Panc1 (cell line): ENCODE measurements at regions not wholly inside any gene's neighbourhood (a gene's known extent, or its start where the extent isn't known, plus 50 kb on each side); places are given as distances from the start of the nearest gene placed in this dataset.
"Not testable (repeated sequence)": the region's sequence is repeated elsewhere in the genome, so short reads cannot be mapped to it uniquely, and the experiment has no call there.

Source experiments
- ATAC-seq: fragments of 200-7000 bp; cut with Tn5 transposase; 2 replicates; pipeline ENCODE4 v1.9.1; 2020; ENCODE audit warnings: mild to moderate bottlenecking, moderate library complexity
- BruUV-seq: library from RNA; stranded (reverse); fragments of 400-500 nt; replicated peaks from 2 replicates; lab custom pipeline; 2021; lab: Mats Ljungman, UMichigan
- CTCF ChIA-PET: fragments of 300-600 bp; sonication (Branson Sonifier 250); formaldehyde crosslinking; loops from one replicate; lab custom pipeline; 2022; ENCODE audit warnings: antibody characterized with exemption; lab: Charles Lee
- POLR2A ChIA-PET: fragments of 300-600 bp; sonication (Branson Sonifier 250); formaldehyde crosslinking; loops from one replicate; lab custom pipeline; 2022; ENCODE audit warnings: antibody characterized with exemption; lab: Charles Lee
- DNase-seq: peaks from one replicate; pipeline ENCODE4 v3.0.0-alpha.2; 2010; ENCODE audit warnings: low read depth, low spot score
- H3K27ac ChIP-seq: 2 replicates; pipeline ENCODE4 v1.5.1; 2011; ENCODE audit warnings: mild to moderate bottlenecking, low read length, inconsistent platforms
- H3K27me3 ChIP-seq: fragments of 200-500 bp; sonication (Bioruptor generic); 2 replicates; pipeline ENCODE4 v1.6.0; 2014; ENCODE audit warnings: low read length, inconsistent platforms; ENCODE audit not compliant: control insufficient read depth, insufficient read depth
- H3K36me3 ChIP-seq: fragments of 200-500 bp; sonication (Bioruptor generic); 2 replicates; pipeline ENCODE4 v1.5.1; 2014; ENCODE audit warnings: inconsistent platforms, mild to moderate bottlenecking, low read length, moderate library complexity; ENCODE audit not compliant: control insufficient read depth, insufficient read depth
- H3K4me1 ChIP-seq: 2 replicates; pipeline ENCODE4 v1.5.1; 2011; ENCODE audit warnings: inconsistent platforms, mild to moderate bottlenecking, low read length, moderate library complexity; ENCODE audit not compliant: control insufficient read depth, insufficient read depth
- H3K4me3 ChIP-seq, 2 experiments: 2 replicates each; pipeline ENCODE4 v1.5.1; 2011 to 2012; ENCODE audit warnings: low read depth in 2 of 2, low read length in 2 of 2, mild to moderate bottlenecking in 2 of 2, inconsistent platforms in 1 of 2, moderate library complexity in 1 of 2
- H3K9me3 ChIP-seq: fragments of 200-500 bp; sonication (Bioruptor generic); 2 replicates; pipeline ENCODE4 v1.5.1; 2014; ENCODE audit warnings: low read depth, mild to moderate bottlenecking, inconsistent platforms, low read length, moderate library complexity; ENCODE audit not compliant: control insufficient read depth, insufficient read depth
- CTCF ChIP-seq: fragments of 450-650 bp; IDR thresholded peaks from 2 replicates; pipeline ENCODE4 v1.5.1; 2017; ENCODE audit warnings: mild to moderate bottlenecking
- POLR2AphosphoS5 ChIP-seq: IDR thresholded peaks from 2 replicates; pipeline ENCODE4 v1.6.1; 2012; ENCODE audit warnings: mild to moderate bottlenecking, low read depth, low read length, moderate library complexity
- SIN3A ChIP-seq: IDR thresholded peaks from 2 replicates; pipeline ENCODE4 v1.6.1; 2012; ENCODE audit warnings: low read depth, mild to moderate bottlenecking, low read length, moderate library complexity, borderline replicate concordance; ENCODE audit not compliant: insufficient read depth
- TCF7L2 ChIP-seq: IDR thresholded peaks from 2 replicates; pipeline ENCODE4 v1.6.1; 2011; ENCODE audit warnings: mild to moderate bottlenecking, low read depth, low read length, inconsistent platforms
- in situ Hi-C: cut with HindIII; loops from 2 replicates; pipeline ENCODE4 v1.10.0; 2016; ENCODE audit warnings: low sequenced_read_pairs, low pct_unique_long_range_greater_than_20kb
- intact Hi-C: fragments of 100-400 bp; cut with micrococcal nuclease; formaldehyde crosslinking; loops from one replicate; pipeline ENCODE4 v1.10.0; 2022; ENCODE audit not compliant: unreplicated experiment
- TF ChIP-seq, protein P1 (sequence below), 2 experiments: IDR thresholded peaks; 2 replicates each; pipeline ENCODE4 v1.6.1; 2011 to 2012; ENCODE audit warnings: low read depth in 2 of 2, control low read depth in 1 of 2, low read length in 1 of 2, mild to moderate bottlenecking in 1 of 2, moderate library complexity in 1 of 2; ENCODE audit not compliant: insufficient read depth in 1 of 2

DNA sequence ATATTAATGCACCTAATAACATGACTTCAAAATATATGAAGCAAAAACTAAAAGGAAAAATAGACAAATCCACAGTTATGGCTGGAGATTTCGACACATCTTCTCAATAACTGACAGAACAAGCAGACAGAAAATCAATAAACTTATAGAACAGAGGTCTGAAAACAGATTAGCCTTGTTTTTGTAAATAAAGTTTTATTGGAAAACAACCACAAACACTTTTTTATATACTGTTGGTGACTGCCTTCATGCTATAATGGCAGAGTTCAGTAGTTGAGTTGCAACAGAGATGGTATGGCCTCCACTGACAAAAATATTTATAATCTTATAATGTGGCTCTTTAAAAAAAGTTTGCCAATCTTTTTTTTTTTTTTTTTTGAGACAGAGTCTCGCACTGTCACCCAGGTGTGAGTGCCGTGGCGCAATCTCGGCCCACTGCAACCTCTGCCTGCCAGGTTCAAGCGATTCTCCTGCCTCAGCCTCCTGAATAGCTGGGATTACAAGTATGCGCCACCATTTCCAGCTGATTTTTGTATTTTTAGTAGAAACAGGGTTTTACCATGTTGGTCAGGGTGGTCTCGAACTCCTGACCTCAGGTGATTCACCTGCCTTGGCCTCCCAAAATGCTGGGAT is 52.2 kb upstream of the GATA2 start:
- no peaks in the 10 kb centered on the region for H3K36me3 ChIP-seq
- intact Hi-C loops, result no loop called here
- no peak overlapping the region for H3K4me3 ChIP-seq
- no peak for DNase-seq
- TF ChIP-seq SIN3A (no peak), TCF7L2 (no peak), POLR2AphosphoS5 (no peak)
- TF ChIP-seq, protein P1, sequence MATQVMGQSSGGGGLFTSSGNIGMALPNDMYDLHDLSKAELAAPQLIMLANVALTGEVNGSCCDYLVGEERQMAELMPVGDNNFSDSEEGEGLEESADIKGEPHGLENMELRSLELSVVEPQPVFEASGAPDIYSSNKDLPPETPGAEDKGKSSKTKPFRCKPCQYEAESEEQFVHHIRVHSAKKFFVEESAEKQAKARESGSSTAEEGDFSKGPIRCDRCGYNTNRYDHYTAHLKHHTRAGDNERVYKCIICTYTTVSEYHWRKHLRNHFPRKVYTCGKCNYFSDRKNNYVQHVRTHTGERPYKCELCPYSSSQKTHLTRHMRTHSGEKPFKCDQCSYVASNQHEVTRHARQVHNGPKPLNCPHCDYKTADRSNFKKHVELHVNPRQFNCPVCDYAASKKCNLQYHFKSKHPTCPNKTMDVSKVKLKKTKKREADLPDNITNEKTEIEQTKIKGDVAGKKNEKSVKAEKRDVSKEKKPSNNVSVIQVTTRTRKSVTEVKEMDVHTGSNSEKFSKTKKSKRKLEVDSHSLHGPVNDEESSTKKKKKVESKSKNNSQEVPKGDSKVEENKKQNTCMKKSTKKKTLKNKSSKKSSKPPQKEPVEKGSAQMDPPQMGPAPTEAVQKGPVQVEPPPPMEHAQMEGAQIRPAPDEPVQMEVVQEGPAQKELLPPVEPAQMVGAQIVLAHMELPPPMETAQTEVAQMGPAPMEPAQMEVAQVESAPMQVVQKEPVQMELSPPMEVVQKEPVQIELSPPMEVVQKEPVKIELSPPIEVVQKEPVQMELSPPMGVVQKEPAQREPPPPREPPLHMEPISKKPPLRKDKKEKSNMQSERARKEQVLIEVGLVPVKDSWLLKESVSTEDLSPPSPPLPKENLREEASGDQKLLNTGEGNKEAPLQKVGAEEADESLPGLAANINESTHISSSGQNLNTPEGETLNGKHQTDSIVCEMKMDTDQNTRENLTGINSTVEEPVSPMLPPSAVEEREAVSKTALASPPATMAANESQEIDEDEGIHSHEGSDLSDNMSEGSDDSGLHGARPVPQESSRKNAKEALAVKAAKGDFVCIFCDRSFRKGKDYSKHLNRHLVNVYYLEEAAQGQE (IDR thresholded peaks at IDR 0.05; ENCODE audit: insufficient read depth in 1 of 2, low read depth in 2 of 2, low read length in 1 of 2), result no peak
- POLR2A ChIA-PET, result no interaction called here
- H3K27ac ChIP-seq, result no peak overlapping the region
- H3K9me3 ChIP-seq, result peaks cover 16% of the 10 kb centered on the region; the same call in 1 of the 2 replicates
- no peaks in the 10 kb centered on the region for H3K4me1 ChIP-seq
- CTCF ChIA-PET, result no interaction called here
- no TSS peak for BruUV-seq
- in situ Hi-C loops, result no loop called here
- no peak for ATAC-seq
- H3K27me3 ChIP-seq, result no peaks in the 10 kb centered on the region

DNA sequence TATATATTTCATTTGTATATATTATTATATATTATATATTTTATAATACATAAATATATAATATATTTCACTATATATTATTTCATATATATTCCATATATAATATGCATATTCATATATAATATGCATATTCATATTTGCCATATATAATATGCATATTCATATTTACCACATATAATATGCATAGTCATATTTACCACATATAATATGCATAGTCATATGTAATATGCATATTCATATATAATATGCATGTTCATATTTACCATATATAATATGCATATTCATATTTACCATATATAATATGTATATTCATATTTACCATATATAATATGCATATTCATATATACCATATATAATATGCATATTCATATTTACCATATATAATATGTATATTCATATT is 51.2 kb upstream of the GATA2 start:
- in situ Hi-C loops (no loop called here), intact Hi-C loops (no loop called here)
- peaks cover 16% of the 10 kb centered on the region; the same call in 1 of the 2 replicates for H3K9me3 ChIP-seq
- ChIA-PET CTCF (no interaction called here), POLR2A (no interaction called here)
- TF ChIP-seq POLR2AphosphoS5 (no peak), SIN3A (no peak), CTCF (no peak), TCF7L2 (no peak)
- TF ChIP-seq, protein P1 (IDR thresholded peaks at IDR 0.05; ENCODE audit: insufficient read depth in 1 of 2, low read depth in 2 of 2, low read length in 1 of 2), result no peak
- no peak for DNase-seq
- no peaks in the 10 kb centered on the region for H3K36me3 ChIP-seq
- H3K27me3 ChIP-seq, result peaks cover 3% of the 10 kb centered on the region; the same call in 1 of the 2 replicates
- no TSS peak for BruUV-seq
- H3K4me3 ChIP-seq, result no peak overlapping the region
- no peak overlapping the region for H3K27ac ChIP-seq
- no peak for ATAC-seq
- no peaks in the 10 kb centered on the region for H3K4me1 ChIP-seq

GRCh38 chr3:128543570-128544174 is 50.7 kb upstream of the GATA2 start:
- BruUV-seq, in situ Hi-C loops, POLR2A ChIA-PET, H3K27ac ChIP-seq, H3K4me1 ChIP-seq, H3K36me3 ChIP-seq, H3K4me3 ChIP-seq, ATAC-seq, intact Hi-C loops, H3K27me3 ChIP-seq, CTCF ChIA-PET, DNase-seq: not testable (repeated sequence)
- H3K9me3 ChIP-seq, result peaks cover 16% of the 10 kb centered on the region; the same call in 1 of the 2 replicates
